T-cell (primary cell): ENCODE measurements at regions not wholly inside any gene's neighbourhood (a gene's known extent, or its start where the extent isn't known, plus 50 kb on each side); places are given as distances from the start of the nearest gene placed in this dataset.

Experiments
- ATAC-seq, 4 experiments: fragments of 200-7000 bp in 3 of 4; fragments of 150-1000 bp in 1 of 4; cut with Tn5 transposase; replicated peaks in 1 of 4; 1 replicate in 3 of 4; 2 replicates in 1 of 4; pipeline ENCODE4 v1.10.0; 2021; ENCODE audit warnings: moderate library complexity in 3 of 4, mild to moderate bottlenecking in 2 of 4, moderate number of reproducible peaks in 1 of 4
- CTCF ChIA-PET, 2 donors: fragments of 300-600 bp; sonication (Branson Sonifier 250); formaldehyde crosslinking; loops; one replicate each; lab custom pipeline; 2022; ENCODE audit warnings: antibody characterized with exemption in 2 of 2; lab: Charles Lee
- POLR2A ChIA-PET, 2 donors: fragments of 300-600 bp; sonication (Branson Sonifier 250); formaldehyde crosslinking; loops; one replicate each; lab custom pipeline; 2022; ENCODE audit warnings: antibody characterized with exemption in 2 of 2; lab: Charles Lee
- DNase-seq, 35 experiments: peaks; one replicate each; pipeline versions ENCODE4 v3.0.0 to v3.0.0-alpha.2; 2013 to 2023
- H3K27ac ChIP-seq: one replicate; pipeline ENCODE4 v1.5.1; 2013; ENCODE audit warnings: low read length
- H3K27me3 ChIP-seq, 2 experiments: replicated peaks in 1 of 2; 1 replicate in 1 of 2; 2 replicates in 1 of 2; pipeline versions ENCODE4 v1.6.1 to v1.7.0; 2013; ENCODE audit warnings: low read length in 1 of 2, mixed read lengths in 1 of 2; ENCODE audit not compliant: control insufficient read depth in 2 of 2, insufficient read depth in 2 of 2; ENCODE audit errors: extremely low read depth in 1 of 2
- H3K36me3 ChIP-seq, 2 donors: 1 replicate in 1 of 2; 2 replicates in 1 of 2; pipeline versions ENCODE4 v1.6.1 to v1.7.0; 2013; ENCODE audit warnings: low read length in 1 of 2; ENCODE audit not compliant: control insufficient read depth in 2 of 2, insufficient read depth in 1 of 2; ENCODE audit errors: extremely low read depth in 1 of 2
- H3K4me1 ChIP-seq, 2 experiments: 1 replicate in 1 of 2; 2 replicates in 1 of 2; pipeline versions ENCODE4 v1.6.1 to v1.7.0; 2013; ENCODE audit warnings: low read length in 2 of 2, mixed read lengths in 1 of 2; ENCODE audit not compliant: insufficient read depth in 2 of 2, control insufficient read depth in 1 of 2; ENCODE audit errors: extremely low read depth in 1 of 2
- H3K4me3 ChIP-seq, 2 donors: 1 replicate in 1 of 2; 2 replicates in 1 of 2; pipeline versions ENCODE4 v1.5.1 to v1.7.0; 2013; ENCODE audit warnings: mild to moderate bottlenecking in 2 of 2, low read length in 1 of 2, moderate library complexity in 1 of 2; ENCODE audit not compliant: control insufficient read depth in 1 of 2; ENCODE audit errors: extremely low read depth in 1 of 2
- H3K9me3 ChIP-seq: 2 replicates; pipeline ENCODE4 v1.7.0; 2013
- H3K27ac Mint-ChIP-seq, 2 donors: one replicate each; pipeline ENCODE4 v1.8.0; 2020 to 2021; ENCODE audit warnings: mild to moderate bottlenecking in 2 of 2, mixed read lengths in 2 of 2
- H3K27me3 Mint-ChIP-seq, 2 donors: one replicate each; pipeline ENCODE4 v1.8.0; 2021 to 2022; ENCODE audit warnings: mixed read lengths in 2 of 2
- H3K36me3 Mint-ChIP-seq: one replicate; pipeline ENCODE4 v1.8.0; 2021; ENCODE audit warnings: mixed read lengths
- H3K4me1 Mint-ChIP-seq, 3 donors: one replicate each; pipeline ENCODE4 v1.8.0; 2020 to 2022; ENCODE audit warnings: mixed read lengths in 3 of 3, mild to moderate bottlenecking in 1 of 3
- H3K4me3 Mint-ChIP-seq, 3 donors: one replicate each; pipeline ENCODE4 v1.8.0; 2020 to 2022; ENCODE audit warnings: mild to moderate bottlenecking in 3 of 3, mixed read lengths in 3 of 3, moderate library complexity in 3 of 3
- H3K9me3 Mint-ChIP-seq, 3 donors: one replicate each; pipeline ENCODE4 v1.8.0; 2020 to 2022; ENCODE audit warnings: mixed read lengths in 3 of 3
- WGBS: methylation state at CpG from one replicate; pipeline ENCODE4 v1.1.5; 2013; ENCODE audit warnings: missing lambda C conversion rate; ENCODE audit not compliant: insufficient coverage; 5-methylcytosine and 5-hydroxymethylcytosine counted together

- Mint-ChIP-seq H3K27ac (no peak overlapping the region), H3K27me3 (no peaks in the 10 kb centered on the region), H3K4me1 (no peaks in the 10 kb centered on the region), H3K9me3 (peaks cover 0 to 3% (median 0%) of the 10 kb centered on the region in 3 donors), H3K4me3 (no peak overlapping the region), H3K36me3 (no peaks in the 10 kb centered on the region)
- DNase-seq (no peak), ATAC-seq (no peak)
- H3K4me3 ChIP-seq = no peak overlapping the region
- no peak overlapping the region for H3K27ac ChIP-seq
- H3K9me3 ChIP-seq = no peaks in the 10 kb centered on the region
- ChIA-PET POLR2A (interaction anchor here in 1 of 2 donors (0.7 kb wide), 1 partner anchor 87 kb away, joined by 3 read pairs; no protein-coding TSS in a partner anchor), CTCF (interaction anchor here in 1 of 2 donors (0.6 kb wide), 1 partner anchor 887 kb away, joined by 3 read pairs; no protein-coding TSS in a partner anchor)
- H3K36me3 ChIP-seq = no peaks in the 10 kb centered on the region
- no CpG with 5 or more reads among the region's 1 CpG for WGBS
- no peaks in the 10 kb centered on the region for H3K27me3 ChIP-seq
- no peaks in the 10 kb centered on the region for H3K4me1 ChIP-seq
These were observed 220.3 kb upstream of the LYPLAL1 start for GRCh38 chr1:218953386-218953785.

GRCh38 chr1:218957971-218958370 is 215.7 kb upstream of the LYPLAL1 start:
- H3K27ac ChIP-seq = no peak overlapping the region
- H3K27me3 ChIP-seq = no peaks in the 10 kb centered on the region
- H3K9me3 ChIP-seq = no peaks in the 10 kb centered on the region
- no peaks in the 10 kb centered on the region for H3K36me3 ChIP-seq
- POLR2A ChIA-PET = no interaction called here
- no peak overlapping the region for H3K4me3 Mint-ChIP-seq
- no peaks in the 10 kb centered on the region for H3K27me3 Mint-ChIP-seq
- ATAC-seq = no peak
- no peak for DNase-seq
- no peaks in the 10 kb centered on the region for H3K4me1 ChIP-seq
- H3K4me1 Mint-ChIP-seq = no peaks in the 10 kb centered on the region
- CTCF ChIA-PET = no interaction called here
- no peaks in the 10 kb centered on the region for H3K36me3 Mint-ChIP-seq
- H3K9me3 Mint-ChIP-seq = peaks cover 0 to 3% (median 0%) of the 10 kb centered on the region in 3 donors
- no peak overlapping the region for H3K27ac Mint-ChIP-seq
- no CpG with 5 or more reads among the region's 2 CpGs for WGBS
- no peak overlapping the region for H3K4me3 ChIP-seq

- WGBS = no CpG with 5 or more reads among the region's 1 CpG
- H3K36me3 Mint-ChIP-seq = no peaks in the 10 kb centered on the region
- no peak for DNase-seq
- H3K4me3 Mint-ChIP-seq = no peak overlapping the region
- no peaks in the 10 kb centered on the region for H3K27me3 Mint-ChIP-seq
- H3K4me3 ChIP-seq = no peak overlapping the region
- ChIA-PET POLR2A (no interaction called here), CTCF (no interaction called here)
- H3K9me3 Mint-ChIP-seq = no peaks in the 10 kb centered on the region
- H3K4me1 Mint-ChIP-seq = no peaks in the 10 kb centered on the region
- H3K27ac ChIP-seq = no peak overlapping the region
- H3K27ac Mint-ChIP-seq = no peak overlapping the region
- no peaks in the 10 kb centered on the region for H3K9me3 ChIP-seq
- ATAC-seq = no peak
- no peaks in the 10 kb centered on the region for H3K36me3 ChIP-seq
- H3K4me1 ChIP-seq = no peaks in the 10 kb centered on the region
- no peaks in the 10 kb centered on the region for H3K27me3 ChIP-seq
These were observed 213.9 kb upstream of the LYPLAL1 start for GRCh38 chr1:218959784-218960183.

- no peaks in the 10 kb centered on the region for H3K27me3 Mint-ChIP-seq
- Histone ChIP-seq H3K9me3 (no peaks in the 10 kb centered on the region), H3K27me3 (no peaks in the 10 kb centered on the region), H3K36me3 (no peaks in the 10 kb centered on the region), H3K4me1 (no peaks in the 10 kb centered on the region), H3K27ac (no peak overlapping the region), H3K4me3 (no peak overlapping the region)
- ATAC-seq = no peak
- ChIA-PET CTCF (no interaction called here), POLR2A (no interaction called here)
- H3K9me3 Mint-ChIP-seq = peaks cover 0 to 7% (median 6%) of the 10 kb centered on the region in 3 donors
- no peak overlapping the region for H3K4me3 Mint-ChIP-seq
- no peaks in the 10 kb centered on the region for H3K4me1 Mint-ChIP-seq
- DNase-seq = no peak
- H3K36me3 Mint-ChIP-seq = no peaks in the 10 kb centered on the region
- WGBS = 79% methylated on average over 3 of the region's 7 CpGs
- no peak overlapping the region for H3K27ac Mint-ChIP-seq
These were observed 209.1 kb upstream of the LYPLAL1 start for GRCh38 chr1:218964471-218965185.

GRCh38 chr1:218965821-218966220 is 207.9 kb upstream of the LYPLAL1 start:
- H3K27ac Mint-ChIP-seq = no peak overlapping the region
- no peak for DNase-seq
- H3K4me3 Mint-ChIP-seq = no peak overlapping the region
- no peaks in the 10 kb centered on the region for H3K27me3 Mint-ChIP-seq
- Histone ChIP-seq H3K27ac (no peak overlapping the region), H3K9me3 (no peaks in the 10 kb centered on the region), H3K27me3 (no peaks in the 10 kb centered on the region), H3K4me3 (no peak overlapping the region), H3K36me3 (no peaks in the 10 kb centered on the region), H3K4me1 (no peaks in the 10 kb centered on the region)
- ChIA-PET POLR2A (no interaction called here), CTCF (no interaction called here)
- no peak for ATAC-seq
- H3K4me1 Mint-ChIP-seq = no peaks in the 10 kb centered on the region
- H3K9me3 Mint-ChIP-seq = peaks cover 0 to 7% (median 6%) of the 10 kb centered on the region in 3 donors
- H3K36me3 Mint-ChIP-seq = no peaks in the 10 kb centered on the region
- WGBS = no CpG with 5 or more reads among the region's 1 CpG

GRCh38 chr1:218967254-218967653 is 206.4 kb upstream of the LYPLAL1 start:
- no peaks in the 10 kb centered on the region for H3K9me3 ChIP-seq
- no peak overlapping the region for H3K4me3 ChIP-seq
- peaks cover 4 to 12% (median 8%) of the 10 kb centered on the region in 3 donors for H3K9me3 Mint-ChIP-seq
- ChIA-PET CTCF (no interaction called here), POLR2A (no interaction called here)
- H3K4me3 Mint-ChIP-seq = no peak overlapping the region
- no peak overlapping the region for H3K27ac ChIP-seq
- H3K4me1 ChIP-seq = no peaks in the 10 kb centered on the region
- no peak for ATAC-seq
- no peaks in the 10 kb centered on the region for H3K36me3 ChIP-seq
- DNase-seq = no peak
- no peak overlapping the region for H3K27ac Mint-ChIP-seq
- H3K4me1 Mint-ChIP-seq = no peaks in the 10 kb centered on the region
- H3K27me3 ChIP-seq = no peaks in the 10 kb centered on the region
- 88% methylated on average over 2 of the region's 2 CpGs for WGBS
- no peaks in the 10 kb centered on the region for H3K36me3 Mint-ChIP-seq
- no peaks in the 10 kb centered on the region for H3K27me3 Mint-ChIP-seq
